RPMI7951 (cell line): ENCODE measurements at regions not wholly inside any gene's neighbourhood (a gene's known extent, or its start where the extent isn't known, plus 50 kb on each side); places are given as distances from the start of the nearest gene placed in this dataset.

Source experiments
- DNase-seq: peaks from one replicate; pipeline ENCODE4 v3.0.0-alpha.2; 2012; ENCODE audit warnings: low read depth

DNA sequence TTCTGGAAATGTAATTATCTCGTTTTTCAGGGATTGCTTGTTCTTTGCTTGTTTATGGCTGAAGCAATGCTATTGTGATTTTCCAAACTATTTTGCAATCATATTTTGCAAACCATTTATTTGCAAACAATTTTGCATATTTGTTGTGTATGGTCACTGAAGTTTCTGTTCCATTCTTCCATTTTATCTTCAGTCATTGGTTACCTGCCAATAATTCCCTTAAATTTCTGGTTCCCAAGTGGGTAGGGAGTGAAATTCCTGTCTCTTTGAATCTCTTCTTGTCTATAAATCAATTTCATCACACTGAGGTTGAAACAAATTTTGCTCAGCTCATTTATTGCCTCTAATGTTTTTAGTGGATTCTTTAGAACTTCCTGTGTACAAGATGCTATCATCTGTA lies 401.7 kb upstream of the VWC2 start:
- no peak for DNase-seq

DNA sequence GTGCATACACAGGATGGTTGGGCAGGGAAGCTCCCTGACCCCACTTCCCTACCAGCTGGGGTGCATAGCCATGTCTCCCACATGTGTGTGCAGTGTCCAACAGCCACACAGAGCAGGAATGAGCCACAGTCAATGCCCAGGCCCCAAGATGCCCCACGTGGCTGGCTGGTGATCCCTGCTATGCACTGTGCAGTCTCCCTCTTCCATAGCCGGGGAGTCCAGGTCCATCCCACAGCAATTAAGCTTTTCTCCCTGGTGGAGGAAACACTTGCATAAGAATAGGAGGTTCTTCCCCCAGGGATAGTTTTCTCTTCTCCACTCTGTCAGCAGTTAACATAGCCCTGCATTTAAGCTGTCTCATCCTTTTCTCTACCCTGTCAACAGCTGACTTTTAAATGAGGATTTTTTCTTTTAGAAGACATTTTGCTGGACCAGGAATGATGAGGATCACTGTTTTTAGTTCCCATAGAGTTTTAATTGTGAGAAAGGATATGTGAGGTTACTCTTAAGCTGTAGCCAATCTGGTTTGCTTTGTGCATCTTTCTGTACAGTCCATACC lies 396.5 kb upstream of the VWC2 start:
- no peak for DNase-seq

DNA sequence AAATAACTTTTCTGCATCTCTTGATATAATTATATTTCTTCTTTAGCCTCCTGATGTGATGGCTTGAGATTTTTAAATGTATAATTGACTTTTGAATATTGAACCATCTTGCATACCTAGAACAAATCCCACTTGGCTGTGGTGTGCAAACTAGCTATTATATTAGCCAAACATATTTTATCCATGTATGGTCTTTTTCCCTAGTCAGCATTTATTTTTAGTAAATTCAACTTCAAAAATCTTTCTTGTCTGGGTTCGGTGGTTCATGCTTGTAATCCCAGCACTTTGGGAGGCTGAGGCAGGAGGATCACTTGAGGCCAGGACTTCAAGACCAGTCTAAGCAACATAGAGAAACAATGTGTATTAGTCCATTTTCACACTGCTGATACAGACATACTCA lies 386.6 kb upstream of the VWC2 start:
- no peak for DNase-seq

DNA sequence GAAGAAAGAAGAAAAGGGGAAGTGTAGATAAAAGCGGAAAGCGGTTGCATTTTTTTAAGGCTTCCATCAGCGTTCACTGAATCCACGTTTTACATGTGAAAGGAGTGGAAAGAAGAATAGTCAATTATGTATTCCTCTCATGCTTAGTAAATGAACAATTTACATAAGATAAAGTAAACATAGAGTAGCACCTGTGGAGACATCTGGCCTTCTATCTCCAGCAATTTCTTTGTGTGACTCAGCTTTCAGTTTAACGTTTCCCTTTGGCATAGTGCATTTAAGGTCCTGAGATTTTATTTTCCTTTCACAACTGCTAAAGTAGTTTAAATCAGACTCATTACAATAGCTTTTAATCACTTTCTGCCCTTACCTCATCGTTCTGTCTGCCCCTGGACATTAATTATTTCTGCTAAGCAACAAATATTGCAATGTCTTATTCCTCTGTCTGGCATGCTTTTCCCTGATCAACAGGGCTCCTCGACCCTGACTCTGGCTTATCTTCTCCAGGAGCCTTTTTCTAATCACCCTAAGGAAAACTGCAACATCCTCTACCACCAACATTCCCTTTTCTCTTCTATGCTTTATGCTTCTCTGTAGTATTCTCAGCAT lies 383.5 kb upstream of the VWC2 start:
- DNase-seq = peak; percentile 5

DNA sequence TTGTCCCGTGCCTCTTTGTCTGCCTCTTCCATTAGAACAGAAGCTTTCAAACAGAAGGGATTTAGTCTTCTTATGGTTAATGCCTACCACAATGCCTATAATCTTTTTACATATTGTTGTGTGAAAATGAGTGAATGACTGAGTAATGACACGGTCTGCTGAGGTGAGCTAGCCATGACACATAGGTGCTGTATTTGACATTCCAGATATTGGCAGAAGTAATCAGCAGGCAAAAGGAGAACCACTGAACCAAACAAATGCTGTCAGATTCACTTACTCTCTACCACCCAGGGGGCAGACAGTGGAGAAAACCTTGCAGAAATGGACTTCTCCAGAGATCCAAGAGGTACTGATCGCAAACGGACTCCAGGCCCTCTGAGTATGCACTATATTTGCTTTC lies 377.2 kb upstream of the VWC2 start:
- DNase-seq = no peak

DNA sequence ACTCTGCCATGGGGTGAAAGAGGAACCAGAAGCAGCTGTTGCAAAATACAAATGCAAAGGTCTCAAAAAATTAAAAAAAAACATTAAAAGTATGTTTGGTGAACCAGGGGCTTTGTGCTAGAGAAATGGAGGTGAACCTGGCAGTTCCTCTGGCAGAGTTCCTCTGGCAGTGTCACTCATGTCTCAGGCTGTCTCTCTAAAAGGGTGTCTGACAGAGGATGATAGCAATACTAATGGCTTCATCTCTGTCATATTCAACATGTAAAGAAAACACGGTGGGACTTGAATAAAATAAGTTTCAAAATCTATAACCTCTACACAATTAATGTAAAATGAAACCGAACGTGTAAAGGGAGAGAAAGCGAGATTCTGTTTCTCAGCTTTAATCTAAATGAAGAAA lies 375.7 kb upstream of the VWC2 start:
- no peak for DNase-seq

DNA sequence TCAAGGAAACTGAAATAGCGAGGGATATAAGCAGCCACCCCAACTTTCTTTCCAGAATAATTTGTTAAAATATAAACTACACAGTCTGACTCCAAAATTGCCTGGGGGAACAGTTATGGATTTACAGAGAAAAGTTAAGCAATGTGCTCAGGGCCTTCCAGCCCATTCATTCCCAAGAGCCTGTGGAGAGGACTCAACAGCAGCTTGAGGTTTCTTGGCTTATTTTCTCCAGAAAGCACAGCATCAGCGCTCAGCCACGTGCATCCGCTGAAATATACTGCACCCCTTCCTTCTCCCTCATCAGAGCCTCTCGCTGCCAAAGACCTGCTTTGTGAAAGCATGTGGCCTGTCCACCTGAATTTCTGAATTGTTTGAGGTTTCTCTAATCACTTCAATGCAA lies 375.2 kb upstream of the VWC2 start:
- DNase-seq = peak; percentile 38

DNA sequence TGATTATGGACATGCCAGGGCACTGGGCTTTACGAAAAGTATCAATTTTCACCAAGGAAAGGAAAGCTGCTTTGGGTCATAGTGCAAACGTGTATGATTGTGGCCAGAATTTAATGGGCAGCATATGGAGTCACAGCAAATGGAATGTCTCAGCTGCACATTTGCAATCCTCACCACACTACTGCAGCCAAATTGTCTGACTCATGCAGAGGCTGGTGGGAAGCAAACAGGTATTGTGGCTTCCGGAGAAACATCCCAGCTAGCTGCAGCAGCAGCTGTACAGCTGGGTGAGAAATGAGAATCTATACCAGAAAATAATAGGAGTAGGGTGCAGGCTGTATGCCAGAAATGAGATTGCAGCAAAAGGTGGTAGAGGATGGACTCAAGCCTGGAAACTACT lies 374.7 kb upstream of the VWC2 start:
- peak; percentile 85 for DNase-seq

DNA sequence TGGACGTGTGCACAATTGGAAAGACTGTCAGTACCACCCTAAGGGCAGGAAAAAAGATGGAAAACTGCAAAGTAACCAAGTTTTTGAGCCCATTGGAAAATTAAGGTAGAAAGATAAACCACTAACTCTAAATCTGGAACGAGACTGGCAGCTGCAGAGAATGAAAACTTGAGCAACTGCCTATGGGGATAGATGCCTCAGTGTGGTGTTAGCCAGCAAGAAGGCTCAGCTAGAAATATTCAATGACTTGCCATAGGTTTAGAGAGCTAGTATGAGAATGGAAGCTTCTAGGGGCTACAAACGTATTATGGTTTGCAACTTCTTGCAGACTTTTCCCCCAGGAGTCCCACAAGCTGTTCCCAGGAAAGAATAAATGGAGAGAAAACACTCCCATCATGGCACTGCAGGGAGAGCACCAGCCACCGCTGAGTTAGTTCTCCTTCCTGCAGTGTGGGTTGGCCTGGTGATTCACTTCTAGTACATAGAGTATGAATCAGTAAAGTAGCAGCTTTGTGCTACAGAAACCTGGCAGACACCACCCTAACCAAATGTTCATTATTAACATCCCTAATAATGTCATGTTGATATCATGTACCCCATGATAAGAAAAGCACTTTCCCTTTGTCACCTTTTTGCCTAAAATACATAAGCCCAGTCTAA lies 372.4 kb upstream of the VWC2 start:
- peak; percentile 33 for DNase-seq

DNA sequence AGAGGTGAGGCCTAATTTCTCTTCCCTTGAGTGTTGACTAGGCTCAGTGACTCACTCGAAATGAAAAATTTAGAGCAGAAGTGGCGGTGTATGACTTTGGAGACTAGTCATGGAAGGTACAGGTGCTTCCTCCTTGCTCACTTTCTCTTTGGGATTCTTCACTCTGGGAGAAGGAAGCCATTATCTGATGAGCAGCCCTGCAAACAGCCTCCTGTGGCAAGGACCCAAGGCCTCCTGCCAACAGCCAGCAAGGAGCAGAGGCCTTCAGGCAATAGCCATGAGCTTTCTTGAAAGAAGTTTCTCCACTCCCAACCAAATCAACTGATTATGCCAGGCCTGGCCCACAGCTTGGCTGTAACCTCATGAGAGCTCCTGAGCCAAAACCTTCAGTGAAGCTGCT lies 369.6 kb upstream of the VWC2 start:
- DNase-seq = peak; percentile 45

DNA sequence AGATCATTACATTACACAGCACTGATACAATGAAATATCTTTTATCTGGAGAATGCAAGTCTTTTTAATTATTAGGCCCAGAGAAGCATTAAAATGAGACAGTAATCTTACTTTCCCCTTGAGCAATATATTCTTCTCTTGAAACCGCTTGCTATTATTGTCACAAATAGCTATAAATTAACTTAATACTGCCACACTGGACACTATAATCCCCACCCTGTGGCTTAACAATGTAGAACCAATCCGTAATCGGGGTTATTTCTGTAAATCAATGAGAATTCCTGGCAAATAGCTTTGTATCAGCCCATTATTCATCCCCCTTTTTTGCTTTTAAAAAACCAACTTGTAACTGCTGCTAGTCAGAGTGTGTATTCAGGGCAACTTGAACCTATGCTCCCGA lies 366.2 kb upstream of the VWC2 start:
- no peak for DNase-seq

DNA sequence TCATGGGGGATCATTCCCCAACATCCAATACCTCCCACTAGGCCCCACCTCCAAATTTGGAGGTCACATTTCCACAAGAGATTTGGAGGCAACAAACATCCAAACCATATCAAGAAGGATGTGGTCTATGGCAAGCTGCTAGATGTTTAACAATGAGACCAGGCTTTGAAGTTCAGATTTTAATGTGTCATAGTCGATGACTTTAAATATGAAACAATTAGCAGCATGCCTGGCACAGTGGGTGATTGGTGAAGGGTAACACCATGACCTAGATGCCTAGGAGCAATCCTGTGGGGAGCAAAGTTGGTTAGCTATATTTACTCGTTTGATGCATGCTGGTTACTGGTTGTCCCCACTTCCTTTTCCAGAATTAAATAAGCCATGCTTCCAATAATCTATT lies 356.4 kb upstream of the VWC2 start:
- DNase-seq = no peak

DNA sequence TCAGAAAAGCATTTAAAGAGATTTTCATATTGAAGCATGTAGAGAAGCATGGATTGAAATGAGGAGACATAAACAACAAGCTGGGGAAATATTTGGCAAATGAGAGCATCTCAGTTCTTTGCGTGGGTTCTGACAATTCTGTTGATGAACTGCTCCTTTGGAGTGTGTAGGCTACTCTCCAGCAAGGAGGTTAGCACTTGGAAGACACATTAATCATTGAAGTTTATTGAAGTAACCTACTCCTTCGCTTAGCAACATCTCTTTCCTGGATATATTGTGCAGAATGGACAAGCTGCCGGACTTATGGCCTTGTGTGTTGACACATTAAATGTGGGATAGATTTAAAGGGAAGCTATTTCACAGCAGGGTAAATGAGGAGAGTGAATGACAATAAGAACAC lies 354.5 kb upstream of the VWC2 start:
- no peak for DNase-seq

DNA sequence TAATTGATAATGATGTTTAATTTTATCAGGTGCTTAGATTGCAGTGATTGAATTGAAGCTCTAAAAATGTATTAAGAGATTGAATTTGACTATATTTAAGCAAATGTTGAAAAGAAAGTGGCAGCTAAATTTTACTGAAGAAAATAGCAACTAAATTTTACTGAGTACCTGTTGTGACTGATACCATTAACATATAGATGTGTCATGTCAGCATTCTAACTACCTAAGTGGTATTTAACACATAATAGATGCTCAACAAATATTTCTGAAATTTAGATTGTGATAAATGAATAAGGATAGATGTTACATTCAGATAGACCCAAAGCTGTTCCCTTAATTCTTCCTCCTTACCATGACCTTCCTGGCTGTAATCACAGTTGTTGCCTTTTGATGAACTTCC lies 350.9 kb upstream of the VWC2 start:
- DNase-seq = no peak

DNA sequence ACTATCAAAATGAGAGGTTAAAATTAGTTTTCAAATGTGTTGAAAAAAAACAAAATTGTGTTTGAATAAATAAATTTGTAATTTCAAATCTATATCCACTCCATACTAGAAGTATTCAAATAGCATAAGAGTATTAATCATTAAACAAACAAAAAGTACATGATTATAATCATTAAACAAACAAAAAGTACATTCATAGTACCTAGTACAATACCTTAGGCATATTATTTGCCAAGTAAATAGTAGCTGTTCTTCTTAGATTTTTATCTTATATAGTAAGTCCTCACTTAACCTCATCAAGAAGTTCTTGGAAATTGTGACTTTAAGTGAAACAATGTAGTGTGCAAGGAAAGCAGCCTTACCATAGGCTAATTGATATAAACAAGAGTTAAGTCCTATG lies 349.3 kb upstream of the VWC2 start:
- no peak for DNase-seq

DNA sequence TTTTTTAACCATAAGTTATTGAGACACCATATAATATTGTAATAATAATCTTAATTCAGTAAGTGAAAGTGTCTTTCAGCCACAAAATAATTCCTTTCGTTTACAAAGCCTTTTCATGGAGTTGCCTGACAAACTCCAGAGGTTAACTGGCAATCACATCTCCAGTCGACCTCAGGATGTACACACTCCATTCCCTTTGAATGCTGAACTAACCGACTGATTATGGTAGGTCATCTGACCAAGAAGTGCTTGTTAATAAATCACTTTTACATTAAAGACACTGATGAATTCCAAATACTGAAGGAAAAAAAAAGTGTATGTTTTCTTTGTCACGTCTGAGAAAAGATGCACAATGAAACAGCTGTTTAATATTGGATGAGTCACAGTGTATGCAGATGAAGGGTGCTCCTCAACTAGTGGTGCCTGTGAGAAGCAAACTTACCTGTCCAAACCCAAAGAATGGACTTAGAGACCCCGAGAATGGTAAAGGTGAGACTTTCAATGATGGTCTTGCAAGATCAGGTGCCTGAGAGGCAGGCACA lies 348.1 kb upstream of the VWC2 start:
- DNase-seq = no peak

DNA sequence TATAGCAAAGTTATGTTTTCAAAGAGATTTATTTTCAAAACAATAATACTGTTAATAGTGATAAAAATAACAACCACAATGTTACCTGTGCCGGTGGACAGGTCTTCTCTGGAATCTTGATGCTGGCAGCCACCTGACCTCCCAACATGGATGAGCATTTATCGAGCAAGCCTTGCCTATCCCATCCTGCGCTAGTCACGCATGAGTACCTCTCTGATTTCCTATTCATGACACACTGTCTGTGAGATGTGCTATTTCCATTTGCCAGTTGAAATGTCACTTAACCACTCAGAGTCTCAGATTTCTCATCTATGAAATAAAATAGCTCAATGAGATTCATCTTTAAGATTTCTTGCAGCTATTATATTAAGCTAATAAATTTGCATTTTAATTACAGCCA lies 341.2 kb upstream of the VWC2 start:
- no peak for DNase-seq

DNA sequence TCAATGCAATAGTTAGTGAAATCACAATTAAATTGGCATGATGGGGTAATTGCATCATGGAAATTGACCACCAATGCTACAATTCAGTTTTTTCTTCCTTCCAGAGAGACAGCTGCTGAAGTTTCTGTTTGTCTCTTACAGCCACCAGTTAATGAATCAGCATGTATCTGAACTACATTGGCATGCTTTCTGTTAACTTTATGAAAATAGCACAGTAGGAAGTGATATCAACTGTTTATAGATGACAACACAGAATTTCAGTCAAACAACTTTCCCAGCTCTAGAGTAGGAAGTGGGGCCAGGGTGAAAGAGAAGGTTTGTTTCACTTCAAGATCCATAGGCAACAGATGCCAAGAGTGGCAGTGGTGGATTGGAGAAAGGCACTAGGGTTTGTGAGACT lies 339.6 kb upstream of the VWC2 start:
- DNase-seq = no peak

DNA sequence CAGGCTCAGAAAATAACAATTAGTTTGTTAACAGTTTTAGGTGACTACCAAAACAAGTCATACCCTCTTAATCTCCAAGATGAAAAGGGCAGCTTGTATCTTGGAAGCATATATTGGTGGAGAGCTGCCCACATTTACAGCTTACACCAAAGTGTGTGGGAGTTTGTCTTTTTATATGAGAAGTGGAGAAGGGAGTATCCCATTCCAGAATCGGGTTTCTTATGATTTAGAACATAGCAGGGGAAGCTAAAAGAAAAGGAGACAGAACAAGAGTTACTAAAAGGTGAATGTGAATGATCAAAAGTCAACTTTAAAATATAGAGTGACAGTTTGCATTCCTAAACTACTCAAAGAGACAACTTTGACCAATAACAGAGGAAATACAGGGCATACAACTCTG lies 338.6 kb upstream of the VWC2 start:
- DNase-seq = no peak

DNA sequence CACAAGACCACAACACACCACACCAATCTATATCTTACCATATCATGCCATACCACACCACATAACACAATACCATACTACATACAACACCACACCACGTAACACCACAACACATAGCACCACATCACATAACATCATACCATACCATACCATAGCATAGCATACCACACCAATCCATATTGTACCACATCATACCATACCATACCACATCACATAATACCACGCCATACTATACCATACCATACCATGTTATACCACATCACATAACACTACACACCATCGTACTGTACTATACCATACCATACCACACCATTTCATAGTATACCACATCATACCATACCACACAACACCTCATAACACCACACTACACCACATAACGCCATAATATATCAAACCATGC lies 335.2 kb upstream of the VWC2 start:
- DNase-seq = no peak

DNA sequence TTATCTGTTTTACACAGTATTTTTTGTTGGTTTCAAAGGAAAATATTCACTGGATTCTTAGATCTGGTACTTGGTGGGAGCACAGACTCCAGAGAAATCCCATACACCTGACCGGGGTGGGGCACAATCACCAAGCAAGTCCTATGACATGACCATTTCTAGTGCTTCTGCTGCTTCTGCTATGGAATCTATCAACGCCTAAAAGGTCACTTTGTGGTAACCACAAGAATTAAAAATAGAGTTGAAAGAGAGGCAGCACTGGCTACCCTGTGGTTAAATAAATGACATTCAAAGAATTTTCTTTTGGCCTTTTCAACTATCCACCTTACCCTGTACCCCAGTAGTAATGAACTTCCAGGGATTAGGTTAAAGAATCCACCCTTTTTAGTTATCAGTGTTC lies 329.9 kb upstream of the VWC2 start:
- DNase-seq = no peak

DNA sequence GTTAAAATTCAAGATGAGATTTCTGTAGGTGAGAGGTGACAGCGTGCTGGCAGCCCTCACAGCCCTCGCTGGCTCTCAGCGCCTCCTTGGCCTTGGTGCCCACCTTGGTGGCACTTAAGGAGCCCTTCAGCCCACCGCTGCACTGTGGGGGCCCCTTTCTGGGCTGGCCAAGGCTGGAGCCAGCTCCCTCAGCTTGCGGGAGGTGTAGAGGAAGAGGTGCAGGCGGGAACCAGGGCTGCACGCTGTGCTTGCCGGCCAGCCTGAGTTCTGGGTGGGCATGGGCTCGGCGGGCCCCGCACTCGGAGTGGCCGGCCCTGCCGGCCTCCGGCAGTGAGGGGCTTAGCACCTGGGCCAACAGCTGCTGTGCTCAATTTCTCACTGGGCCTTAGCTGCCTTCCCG lies 320.0 kb upstream of the VWC2 start:
- DNase-seq = no peak

DNA sequence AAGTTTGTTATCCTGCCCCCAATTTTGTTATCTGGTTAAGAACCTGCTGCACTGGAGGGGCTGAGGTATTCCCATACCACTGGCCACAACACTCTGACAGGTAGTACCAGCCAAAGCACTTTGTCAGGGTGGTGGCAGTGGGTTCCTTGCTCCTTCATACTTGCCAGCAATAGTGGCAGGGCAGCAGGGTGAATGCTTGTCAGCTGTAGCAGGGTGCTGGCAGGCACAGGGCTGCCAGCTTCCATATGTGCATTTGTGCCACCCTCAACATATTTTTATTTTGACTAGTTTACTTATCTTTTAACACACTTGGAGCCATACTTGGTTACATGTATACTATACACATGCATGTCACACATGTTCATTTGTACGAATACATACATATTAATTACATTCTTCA lies 294.0 kb upstream of the VWC2 start:
- no peak for DNase-seq
